ENCODE measurements at regions not wholly inside any gene's neighbourhood (a gene's known extent, or its start where the extent isn't known, plus 50 kb on each side); places are given as distances from the start of the nearest gene placed in this dataset.

- TF ChIP-seq CTCF (IDR thresholded peaks at IDR 0.05; ENCODE audit: insufficient read depth, low read length, poor library complexity, severe bottlenecking): no peak
- peak; percentile 12 for DNase-seq (ENCODE audit: low read depth)
- no peaks in the 10 kb centered on the region for H3K36me3 ChIP-seq (ENCODE audit: control insufficient read depth, insufficient read depth, low read length)
- H3K27me3 ChIP-seq (ENCODE audit: control insufficient read depth, insufficient read depth, low read length): no peaks in the 10 kb centered on the region
- no peak overlapping the region for H3K4me3 ChIP-seq (ENCODE audit: low read depth, low read length)
Observed at GRCh38 chr6:81451787-81452186, 300.7 kb downstream of the TENT5A start.

- H3K36me3 ChIP-seq (ENCODE audit: control insufficient read depth, insufficient read depth, low read length): no peaks in the 10 kb centered on the region
- TF ChIP-seq CTCF (IDR thresholded peaks at IDR 0.05; ENCODE audit: insufficient read depth, low read length, poor library complexity, severe bottlenecking): no peak
- H3K4me3 ChIP-seq (ENCODE audit: low read depth, low read length): no peak overlapping the region
- DNase-seq (ENCODE audit: low read depth): no peak
- H3K27me3 ChIP-seq (ENCODE audit: control insufficient read depth, insufficient read depth, low read length): no peaks in the 10 kb centered on the region
Observed at GRCh38 chr6:81450180-81450579, 302.3 kb downstream of the TENT5A start.

GRCh38 chr6:81446509-81446908 lies 306.0 kb downstream of the TENT5A start:
- no peak for DNase-seq (ENCODE audit: low read depth)

GRCh38 chr6:81439417-81439816 lies 313.1 kb downstream of the TENT5A start:
- Histone ChIP-seq H3K36me3 (ENCODE audit: control insufficient read depth, insufficient read depth, low read length) (no peaks in the 10 kb centered on the region), H3K27me3 (ENCODE audit: control insufficient read depth, insufficient read depth, low read length) (no peaks in the 10 kb centered on the region), H3K4me3 (ENCODE audit: low read depth, low read length) (no peak overlapping the region)
- no peak for TF ChIP-seq CTCF (IDR thresholded peaks at IDR 0.05; ENCODE audit: insufficient read depth, low read length, poor library complexity, severe bottlenecking)
- no peak for DNase-seq (ENCODE audit: low read depth)

More at GRCh38 chr6:81446509-81446908, 306.0 kb downstream of the TENT5A start:
- Histone ChIP-seq H3K36me3 (ENCODE audit: control insufficient read depth, insufficient read depth, low read length) (no peaks in the 10 kb centered on the region), H3K4me3 (ENCODE audit: low read depth, low read length) (no peak overlapping the region), H3K27me3 (ENCODE audit: control insufficient read depth, insufficient read depth, low read length) (no peaks in the 10 kb centered on the region)
- no peak for TF ChIP-seq CTCF (IDR thresholded peaks at IDR 0.05; ENCODE audit: insufficient read depth, low read length, poor library complexity, severe bottlenecking)

GRCh38 chr6:81436990-81437389 lies 315.5 kb downstream of the TENT5A start:
- no peak for DNase-seq (ENCODE audit: low read depth)
- no peak for TF ChIP-seq CTCF (IDR thresholded peaks at IDR 0.05; ENCODE audit: insufficient read depth, low read length, poor library complexity, severe bottlenecking)
- no peaks in the 10 kb centered on the region for H3K27me3 ChIP-seq (ENCODE audit: control insufficient read depth, insufficient read depth, low read length)
- no peaks in the 10 kb centered on the region for H3K36me3 ChIP-seq (ENCODE audit: control insufficient read depth, insufficient read depth, low read length)
- H3K4me3 ChIP-seq (ENCODE audit: low read depth, low read length): no peak overlapping the region

- Histone ChIP-seq H3K27me3 (ENCODE audit: control insufficient read depth, insufficient read depth, low read length) (no peaks in the 10 kb centered on the region), H3K4me3 (ENCODE audit: low read depth, low read length) (no peak overlapping the region), H3K36me3 (ENCODE audit: control insufficient read depth, insufficient read depth, low read length) (no peaks in the 10 kb centered on the region)
- no peak for TF ChIP-seq CTCF (IDR thresholded peaks at IDR 0.05; ENCODE audit: insufficient read depth, low read length, poor library complexity, severe bottlenecking)
- DNase-seq (ENCODE audit: low read depth): no peak
Observed at GRCh38 chr6:81413306-81413705, 339.2 kb downstream of the TENT5A start.
